ENCODE measurements at regions not wholly inside any gene's neighbourhood (a gene's known extent, or its start where the extent isn't known, plus 50 kb on each side); places are given as distances from the start of the nearest gene placed in this dataset.

DNA sequence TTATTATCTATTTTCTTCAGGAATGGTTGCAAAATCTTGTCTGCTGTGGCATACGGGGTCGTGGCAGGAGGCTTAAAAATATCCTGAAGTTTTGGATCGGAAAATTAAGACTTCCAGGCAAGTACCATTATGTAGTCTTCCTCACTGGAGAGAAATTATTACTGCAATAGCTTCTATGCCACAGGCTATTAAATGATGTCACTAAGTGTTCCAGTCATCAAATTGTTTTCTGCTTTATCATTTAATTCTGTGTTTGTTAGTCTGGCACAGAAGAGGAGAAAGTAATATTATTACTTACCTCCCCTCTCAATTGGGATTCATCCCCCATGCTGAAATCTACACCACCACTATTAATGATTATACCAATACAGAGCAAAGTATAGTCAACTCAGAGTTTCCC, 378.2 kb upstream of the ALCAM start:
- intact Hi-C loops (cut with DNase I), result no loop called here
- Histone ChIP-seq H3K4me3 (no peak overlapping the region), H3K36me3 (no peaks in the 10 kb centered on the region), H3K9me3 (no peaks in the 10 kb centered on the region), H3K4me1 (no peaks in the 10 kb centered on the region), H3K27ac (replicated peaks in 1 of 4) (no peak overlapping the region), H3K27me3 (no peaks in the 10 kb centered on the region)
- no peak for DNase-seq (ENCODE audit: extremely low spot score)
- WGBS, result 91% methylated on average over 3 of the region's 3 CpGs
- no peak for TF ChIP-seq POLR2A (IDR thresholded peaks at IDR 0.05; ENCODE audit: low read depth)
- TF ChIP-seq EP300 (IDR thresholded peaks at IDR 0.05), result no peak
- TF ChIP-seq, protein P1, sequence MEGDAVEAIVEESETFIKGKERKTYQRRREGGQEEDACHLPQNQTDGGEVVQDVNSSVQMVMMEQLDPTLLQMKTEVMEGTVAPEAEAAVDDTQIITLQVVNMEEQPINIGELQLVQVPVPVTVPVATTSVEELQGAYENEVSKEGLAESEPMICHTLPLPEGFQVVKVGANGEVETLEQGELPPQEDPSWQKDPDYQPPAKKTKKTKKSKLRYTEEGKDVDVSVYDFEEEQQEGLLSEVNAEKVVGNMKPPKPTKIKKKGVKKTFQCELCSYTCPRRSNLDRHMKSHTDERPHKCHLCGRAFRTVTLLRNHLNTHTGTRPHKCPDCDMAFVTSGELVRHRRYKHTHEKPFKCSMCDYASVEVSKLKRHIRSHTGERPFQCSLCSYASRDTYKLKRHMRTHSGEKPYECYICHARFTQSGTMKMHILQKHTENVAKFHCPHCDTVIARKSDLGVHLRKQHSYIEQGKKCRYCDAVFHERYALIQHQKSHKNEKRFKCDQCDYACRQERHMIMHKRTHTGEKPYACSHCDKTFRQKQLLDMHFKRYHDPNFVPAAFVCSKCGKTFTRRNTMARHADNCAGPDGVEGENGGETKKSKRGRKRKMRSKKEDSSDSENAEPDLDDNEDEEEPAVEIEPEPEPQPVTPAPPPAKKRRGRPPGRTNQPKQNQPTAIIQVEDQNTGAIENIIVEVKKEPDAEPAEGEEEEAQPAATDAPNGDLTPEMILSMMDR (IDR thresholded peaks at IDR 0.05), result no peak
- TF ChIP-seq POLR2AphosphoS5 (IDR thresholded peaks at IDR 0.05), result no peak

DNA sequence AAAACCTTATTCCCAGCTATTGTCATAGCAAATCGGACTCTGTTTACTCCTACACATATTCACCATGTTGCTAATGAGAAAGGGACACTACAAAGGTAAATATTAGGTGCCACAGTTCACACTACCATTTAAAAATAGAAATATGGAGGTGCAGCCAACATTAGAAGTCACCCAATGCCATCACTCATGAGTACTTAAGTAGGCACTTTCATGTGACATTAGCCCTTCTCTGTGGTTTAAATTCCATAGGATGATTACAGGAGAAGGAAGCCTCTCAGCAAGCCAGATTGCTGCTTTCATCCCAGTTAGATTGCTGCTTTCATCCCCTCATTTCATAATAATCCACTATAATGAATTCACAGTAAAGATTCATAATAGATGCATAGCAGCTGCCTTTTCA, 376.8 kb upstream of the ALCAM start:
- H3K27ac ChIP-seq (replicated peaks in 1 of 4), result no peak overlapping the region
- DNase-seq (ENCODE audit: extremely low spot score), result no peak
- intact Hi-C loops (cut with DNase I), result no loop called here
- 81% methylated on average over 1 of the region's 1 CpG for WGBS
- H3K9me3 ChIP-seq, result no peaks in the 10 kb centered on the region
- TF ChIP-seq POLR2A (IDR thresholded peaks at IDR 0.05; ENCODE audit: low read depth) (no peak), EP300 (IDR thresholded peaks at IDR 0.05) (no peak), POLR2AphosphoS5 (IDR thresholded peaks at IDR 0.05) (no peak)
- TF ChIP-seq, protein P1 (IDR thresholded peaks at IDR 0.05), result no peak
- H3K27me3 ChIP-seq, result no peaks in the 10 kb centered on the region
- H3K4me3 ChIP-seq, result no peak overlapping the region
- no peaks in the 10 kb centered on the region for H3K36me3 ChIP-seq
- no peaks in the 10 kb centered on the region for H3K4me1 ChIP-seq

DNA sequence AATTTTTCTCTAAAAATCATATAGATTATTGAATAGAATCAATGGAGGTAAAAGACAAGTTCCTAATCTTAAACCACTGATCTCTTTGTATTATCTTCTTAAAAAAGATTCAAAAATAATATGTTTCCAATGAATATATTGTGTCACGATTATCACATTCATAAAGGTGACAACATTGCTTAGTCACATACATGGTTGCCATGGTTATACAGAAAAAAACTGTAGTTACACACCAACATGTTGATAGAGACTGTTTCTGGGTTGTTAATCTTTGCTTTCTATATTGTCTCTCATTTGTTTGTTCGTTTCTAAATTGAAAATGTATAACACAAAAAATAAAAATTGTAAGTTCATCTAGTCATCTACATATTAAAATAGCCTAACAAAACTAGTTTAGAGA, 376.0 kb upstream of the ALCAM start:
- no peak for DNase-seq (ENCODE audit: extremely low spot score)
- WGBS, result 82% methylated on average over 2 of the region's 2 CpGs
- Histone ChIP-seq H3K4me3 (no peak overlapping the region), H3K27ac (replicated peaks in 1 of 4) (no peak overlapping the region), H3K4me1 (no peaks in the 10 kb centered on the region), H3K9me3 (no peaks in the 10 kb centered on the region), H3K27me3 (no peaks in the 10 kb centered on the region), H3K36me3 (no peaks in the 10 kb centered on the region)
- intact Hi-C loops (cut with DNase I), result no loop called here
- TF ChIP-seq EP300 (IDR thresholded peaks at IDR 0.05) (no peak), POLR2A (IDR thresholded peaks at IDR 0.05; ENCODE audit: low read depth) (no peak), POLR2AphosphoS5 (IDR thresholded peaks at IDR 0.05) (no peak)
- TF ChIP-seq, protein P1 (IDR thresholded peaks at IDR 0.05), result no peak

DNA sequence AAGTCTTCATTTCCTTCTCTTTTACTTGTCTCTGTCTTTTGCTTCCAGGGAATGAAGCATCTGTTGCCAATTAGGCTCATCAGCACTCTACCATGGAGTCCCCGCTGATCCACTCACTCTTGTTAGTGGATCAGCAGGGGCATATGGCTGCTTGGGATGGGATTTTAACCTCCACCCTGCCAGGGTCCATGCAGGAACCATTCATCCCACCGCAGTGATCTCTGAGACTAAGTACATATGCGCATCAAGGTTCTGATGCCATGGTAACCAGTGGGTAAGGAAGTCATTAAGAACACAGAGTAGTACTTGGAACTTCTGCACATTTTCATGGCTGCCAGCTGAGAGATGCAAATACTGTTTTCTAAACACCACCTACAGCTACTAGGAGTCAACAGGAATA, 374.0 kb upstream of the ALCAM start:
- no peaks in the 10 kb centered on the region for H3K36me3 ChIP-seq
- no peak for TF ChIP-seq POLR2AphosphoS5 (IDR thresholded peaks at IDR 0.05)
- TF ChIP-seq, protein P1 (IDR thresholded peaks at IDR 0.05), result no peak
- TF ChIP-seq EP300 (IDR thresholded peaks at IDR 0.05), result no peak
- no peak for TF ChIP-seq POLR2A (IDR thresholded peaks at IDR 0.05; ENCODE audit: low read depth)
- WGBS, result 83% methylated on average over 3 of the region's 3 CpGs
- intact Hi-C loops (cut with DNase I), result no loop called here
- no peaks in the 10 kb centered on the region for H3K4me1 ChIP-seq
- H3K4me3 ChIP-seq, result no peak overlapping the region
- no peak overlapping the region for H3K27ac ChIP-seq (replicated peaks in 1 of 4)
- no peaks in the 10 kb centered on the region for H3K27me3 ChIP-seq
- H3K9me3 ChIP-seq, result no peaks in the 10 kb centered on the region
- DNase-seq (ENCODE audit: extremely low spot score), result no peak

DNA sequence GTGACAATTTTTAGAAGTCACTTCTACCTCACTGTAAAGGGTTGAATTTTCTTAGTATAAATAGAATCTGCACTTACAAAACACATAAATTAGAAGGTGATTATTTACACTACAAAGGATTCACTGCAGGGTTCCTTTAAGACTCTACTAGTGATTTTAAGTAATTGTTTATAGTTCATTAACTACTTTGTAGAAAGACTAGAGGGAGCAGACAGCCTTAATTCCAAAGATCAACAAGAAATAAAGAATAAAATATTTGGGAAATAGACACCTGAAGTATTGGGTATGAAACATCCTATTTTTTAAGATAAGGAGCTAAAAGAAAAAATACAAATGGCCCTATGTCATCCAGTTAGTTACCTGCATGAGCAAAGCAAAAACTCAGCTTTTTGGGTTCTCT, 360.5 kb upstream of the ALCAM start:
- Histone ChIP-seq H3K4me1 (no peaks in the 10 kb centered on the region), H3K36me3 (no peaks in the 10 kb centered on the region), H3K27me3 (no peaks in the 10 kb centered on the region), H3K27ac (replicated peaks in 1 of 4) (no peak overlapping the region), H3K9me3 (no peaks in the 10 kb centered on the region), H3K4me3 (no peak overlapping the region)
- intact Hi-C loops (cut with DNase I), result no loop called here
- no peak for DNase-seq (ENCODE audit: extremely low spot score)
- TF ChIP-seq, protein P1 (IDR thresholded peaks at IDR 0.05), result no peak
- TF ChIP-seq POLR2A (IDR thresholded peaks at IDR 0.05; ENCODE audit: low read depth), result no peak
- no peak for TF ChIP-seq EP300 (IDR thresholded peaks at IDR 0.05)
- no peak for TF ChIP-seq POLR2AphosphoS5 (IDR thresholded peaks at IDR 0.05)
